PC-9 (cell line): ENCODE measurements at regions not wholly inside any gene's neighbourhood (a gene's known extent, or its start where the extent isn't known, plus 50 kb on each side); places are given as distances from the start of the nearest gene placed in this dataset.

Experiments
- CTCF ChIP-seq: fragments of 200-600 bp; sonication (generic); conservative IDR thresholded peaks from 2 replicates; pipeline ENCODE4 v1.6.1; 2017; ENCODE audit warnings: mixed run types, antibody characterized with exemption, mild to moderate bottlenecking, moderate library complexity
- EZH2 ChIP-seq: fragments of 200-600 bp; sonication (generic); IDR thresholded peaks from 2 replicates; pipeline ENCODE4 v1.8.0; 2017; ENCODE audit warnings: antibody characterized with exemption, low read depth

- TF ChIP-seq CTCF (no peak), EZH2 (no peak)
Observed at GRCh38 chr10:121288011-121288410, 310.2 kb downstream of the FGFR2 start.
